ENCODE measurements at regions not wholly inside any gene's neighbourhood (a gene's known extent, or its start where the extent isn't known, plus 50 kb on each side); places are given as distances from the start of the nearest gene placed in this dataset.

- no peak for DNase-seq
Measured at GRCh38 chr2:102078773-102079172, 63.8 kb upstream of the IL1R1 start.

GRCh38 chr2:102080451-102081242, 61.9 kb upstream of the IL1R1 start:
- DNase-seq: no peak

DNA sequence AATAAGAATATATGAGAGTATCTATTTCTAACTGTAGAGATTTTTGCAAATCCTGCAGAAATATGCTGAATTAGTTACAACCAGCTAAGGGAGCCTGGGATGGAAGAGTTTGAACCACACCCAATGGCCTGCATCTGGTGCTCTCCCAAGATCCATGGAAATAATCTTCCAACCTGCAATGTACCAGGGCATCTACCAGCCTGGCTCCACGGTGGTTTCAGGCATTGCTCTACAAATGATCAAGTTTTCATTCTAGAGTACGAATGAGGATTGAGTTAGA, 61.4 kb upstream of the IL1R1 start:
- DNase-seq: no peak

DNA sequence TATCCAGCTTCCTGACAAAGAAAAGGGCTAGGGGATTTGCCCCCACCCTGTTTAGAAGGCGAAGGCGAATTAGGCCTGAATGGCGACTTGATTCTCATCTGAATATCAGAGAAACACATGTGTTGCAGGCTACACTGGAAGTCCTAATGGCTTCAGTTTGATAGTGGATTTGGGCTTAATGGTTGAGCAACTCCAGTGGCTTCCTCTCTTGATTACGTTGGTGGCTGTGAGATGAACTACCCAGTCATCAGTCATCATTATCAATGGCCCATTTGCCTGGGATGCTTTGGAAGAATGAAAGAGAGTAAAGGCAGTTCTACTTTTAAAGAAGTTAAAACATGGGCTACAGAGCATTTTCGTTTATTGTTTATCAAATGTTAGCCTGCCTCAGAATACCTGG, 60.9 kb upstream of the IL1R1 start:
- DNase-seq: peak in 1 of 2 donors; percentile 19

GRCh38 chr2:102082571-102083392, 59.8 kb upstream of the IL1R1 start:
- DNase-seq: peak; percentile 49 to 59

DNA sequence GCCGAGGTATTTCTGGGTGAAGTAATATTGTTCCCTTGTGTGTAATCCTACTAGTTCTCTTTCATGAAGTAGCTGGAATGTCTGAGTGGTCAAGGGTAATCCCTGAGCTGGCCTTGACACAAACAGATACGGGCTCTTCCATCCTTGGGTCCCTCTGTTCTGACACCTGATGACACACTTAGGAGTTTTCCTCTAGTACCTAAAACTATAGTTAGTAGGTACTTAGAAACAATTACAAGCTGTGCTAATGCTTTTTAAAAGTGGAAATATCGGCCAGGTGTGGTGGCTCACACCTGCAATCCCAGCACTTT, 59.2 kb upstream of the IL1R1 start:
- no peak for DNase-seq

DNA sequence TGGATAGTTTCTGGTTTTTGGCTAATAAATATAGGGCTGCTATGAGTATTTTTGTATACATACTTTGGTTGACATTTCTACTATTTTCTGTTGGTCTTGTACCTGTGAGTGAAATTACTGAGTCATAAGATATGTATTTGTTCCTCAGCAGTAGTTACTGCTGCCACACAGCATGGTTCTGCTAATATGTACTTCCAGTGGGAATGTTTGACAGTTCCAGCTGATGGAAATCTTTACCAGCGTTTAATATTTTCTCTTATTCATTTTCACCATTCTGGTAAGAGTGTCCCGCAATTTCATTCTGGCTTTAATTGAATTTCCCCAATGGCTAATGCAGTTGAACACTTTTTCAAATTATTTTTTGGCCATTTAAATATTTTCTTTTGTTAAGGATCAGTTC, 57.9 kb upstream of the IL1R1 start:
- no peak for DNase-seq

GRCh38 chr2:102085238-102085637, 57.3 kb upstream of the IL1R1 start:
- no peak for DNase-seq

GRCh38 chr2:102086150-102086872, 56.2 kb upstream of the IL1R1 start:
- DNase-seq: no peak

GRCh38 chr2:102091121-102091520, 51.4 kb upstream of the IL1R1 start:
- no peak for DNase-seq

DNA sequence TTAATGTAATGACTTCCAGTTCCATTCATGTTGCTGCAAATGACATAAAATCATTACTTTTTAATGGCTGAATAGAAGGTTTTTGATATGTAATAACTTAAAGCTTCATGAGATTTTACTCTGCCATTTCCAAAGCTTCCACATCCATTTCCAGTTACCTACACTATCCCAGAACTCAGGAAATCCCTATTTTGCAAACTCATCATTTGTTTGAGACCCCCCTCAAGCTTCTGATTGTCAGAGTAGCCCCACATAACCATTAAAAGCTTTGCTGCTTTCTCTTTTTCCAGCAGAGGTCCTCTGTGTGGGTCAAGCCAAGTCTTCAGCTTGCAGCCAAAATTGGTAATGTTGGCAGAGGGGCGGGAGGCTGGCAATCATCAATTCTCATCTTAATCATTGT, 50.6 kb upstream of the IL1R1 start:
- DNase-seq: no peak

DNA sequence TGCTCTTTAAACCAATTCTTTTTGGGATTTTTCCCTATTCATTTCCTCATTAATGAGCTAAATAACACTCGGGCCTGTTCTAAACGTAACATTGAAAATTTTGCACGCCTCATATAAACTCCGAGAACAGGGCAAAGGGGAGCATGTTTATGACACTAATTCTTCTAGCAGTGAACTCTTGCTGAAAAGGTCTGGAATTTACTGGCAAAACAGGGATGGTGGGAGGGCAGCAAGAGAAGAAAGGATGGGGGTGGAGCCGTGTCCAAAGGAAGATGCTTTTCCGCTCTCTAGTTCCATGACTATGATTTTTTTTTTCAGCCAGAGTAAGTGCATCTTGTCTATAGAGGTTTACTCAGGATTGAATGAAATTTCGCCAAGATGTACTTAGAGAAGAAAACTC, 50.0 kb upstream of the IL1R1 start:
- DNase-seq: no peak

Data from CD4-positive, alpha-beta T cell treated with Interleukin-4 for 1 hour (primary cell).